GM18505 (cell line): ENCODE measurements at regions not wholly inside any gene's neighbourhood (a gene's known extent, or its start where the extent isn't known, plus 50 kb on each side); places are given as distances from the start of the nearest gene placed in this dataset.
A peak's percentile ranks its signal among the peaks of the same experiment; 100 is the strongest.

Experiments used
- ATAC-seq: cut with Tn5 transposase; IDR thresholded peaks from one replicate; pipeline ENCODE4 v1.9.1; 2021; ENCODE audit not compliant: unreplicated experiment
- POLR2A ChIP-seq: IDR thresholded peaks from 4 replicates; pipeline ENCODE4 v1.6.1; 2011; ENCODE audit warnings: borderline replicate concordance; ENCODE audit not compliant: insufficient read depth, insufficient read length; ENCODE audit errors: extremely low read depth

DNA sequence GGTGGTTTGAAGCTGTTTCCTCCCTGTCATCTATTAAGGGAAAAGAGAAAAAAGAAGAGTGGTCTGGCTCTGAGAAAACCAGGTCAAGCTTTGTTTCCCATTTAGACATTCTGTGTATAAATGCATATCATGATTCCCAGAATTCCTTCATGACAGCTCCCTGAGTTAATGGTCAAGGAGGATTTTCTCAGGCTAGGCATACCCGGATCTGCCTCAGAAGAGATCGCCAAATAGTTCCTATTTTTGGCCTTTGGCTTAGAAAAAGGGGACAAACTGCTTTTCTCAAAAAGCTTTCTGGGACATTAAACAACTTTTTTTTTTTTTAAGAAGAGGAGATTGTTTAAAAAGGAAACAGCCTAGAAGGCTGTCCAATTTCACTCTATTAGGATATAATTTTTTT is 53.5 kb upstream of the PIP4K2A start:
- TF ChIP-seq POLR2A, result no peak
- ATAC-seq, result no peak

- ATAC-seq, result no peak
- TF ChIP-seq POLR2A, result no peak
Measured at GRCh38 chr10:22766693-22767092, 52.3 kb upstream of the PIP4K2A start.

- ATAC-seq, result peak; percentile 82
- TF ChIP-seq POLR2A, result no peak
Measured at GRCh38 chr10:22765660-22766547, 51.5 kb upstream of the PIP4K2A start.

- no peak for TF ChIP-seq POLR2A
- ATAC-seq, result no peak
Measured at GRCh38 chr10:22764639-22765038, 50.3 kb upstream of the PIP4K2A start.
